ENCODE measurements at regions not wholly inside any gene's neighbourhood (a gene's known extent, or its start where the extent isn't known, plus 50 kb on each side); places are given as distances from the start of the nearest gene placed in this dataset.

DNA sequence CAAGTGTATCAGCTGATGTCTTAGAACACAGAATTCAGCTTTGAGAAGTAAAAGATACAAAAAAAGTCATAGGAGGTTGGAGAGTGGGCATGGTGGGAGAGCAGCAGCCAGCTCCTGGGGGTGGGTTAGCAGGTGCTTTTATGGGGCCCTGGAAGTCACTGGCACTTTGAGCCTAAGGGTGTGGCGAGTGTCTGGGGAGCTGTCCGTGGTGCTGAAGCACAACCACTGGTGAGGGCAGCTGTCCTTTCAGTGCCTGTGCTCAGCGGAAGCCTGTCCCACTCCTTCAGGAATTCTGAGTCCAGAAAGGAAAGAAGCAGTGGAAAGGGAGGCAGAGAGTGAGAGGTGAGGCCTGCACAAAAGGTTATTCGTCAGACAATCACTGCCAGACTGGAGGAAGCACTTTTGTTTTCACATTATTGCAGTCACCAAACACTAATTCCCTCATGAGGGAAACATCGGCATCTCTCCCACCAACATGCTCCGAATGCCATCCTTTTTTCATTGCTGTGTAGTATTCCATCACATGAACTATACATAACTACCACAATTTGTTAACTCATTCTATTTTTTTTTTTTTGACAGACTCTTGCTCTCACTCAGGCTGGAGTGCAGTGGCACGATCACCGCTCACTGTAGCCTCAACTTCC lies 59.4 kb upstream of the RAPGEF1 start:
- H3K27ac ChIP-seq (ENCODE audit: low read depth, low read length): no peak overlapping the region
- no peaks in the 10 kb centered on the region for H3K36me3 ChIP-seq (ENCODE audit: control insufficient read depth in 5 of 5, insufficient read depth in 5 of 5, low read length in 5 of 5)
- no peak overlapping the region for H3K9ac ChIP-seq (ENCODE audit: low read length in 5 of 5)
- H3K27me3 ChIP-seq (ENCODE audit: control insufficient read depth in 5 of 5, insufficient read depth in 4 of 5, low read length in 5 of 5): peaks cover 2 to 20% (median 8%) of the 10 kb centered on the region in 5 donors
- no peak overlapping the region for H3K4me3 ChIP-seq (ENCODE audit: low read depth in 1 of 5, low read length in 5 of 5)
- peaks cover 0 to 9% (median 2%) of the 10 kb centered on the region in 5 donors for H3K9me3 ChIP-seq (ENCODE audit: control insufficient read depth in 5 of 5, low read length in 5 of 5)
- H3K4me1 ChIP-seq (ENCODE audit: control insufficient read depth in 5 of 5, insufficient read depth in 5 of 5, low read length in 5 of 5): no peaks in the 10 kb centered on the region

DNA sequence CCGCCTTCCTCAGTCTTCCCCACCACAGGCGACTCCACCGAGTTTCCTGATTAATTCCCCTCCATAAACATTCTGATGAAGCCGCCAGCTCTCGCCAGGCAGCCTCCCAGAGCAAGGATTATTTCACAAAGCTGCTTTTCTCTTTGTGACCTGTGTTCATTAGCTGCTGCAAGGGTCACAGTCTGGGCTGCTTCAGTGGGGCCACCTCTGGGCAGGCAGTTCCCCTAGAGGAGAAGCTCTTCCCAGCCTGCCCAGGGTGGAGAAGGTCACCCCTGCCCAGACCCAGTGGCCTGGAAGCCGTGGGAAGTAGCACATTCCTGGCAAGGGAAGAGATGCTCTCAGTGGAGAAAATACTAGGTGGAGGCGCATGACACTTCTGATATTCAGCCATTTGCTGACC lies 58.4 kb upstream of the RAPGEF1 start:
- no peak overlapping the region for H3K4me3 ChIP-seq (ENCODE audit: low read depth in 1 of 5, low read length in 5 of 5)
- H3K9ac ChIP-seq (ENCODE audit: low read length in 5 of 5): no peak overlapping the region
- H3K9me3 ChIP-seq (ENCODE audit: control insufficient read depth in 5 of 5, low read length in 5 of 5): peaks cover 0 to 2% (median 0%) of the 10 kb centered on the region in 5 donors
- peaks cover 2 to 24% (median 9%) of the 10 kb centered on the region in 5 donors for H3K27me3 ChIP-seq (ENCODE audit: control insufficient read depth in 5 of 5, insufficient read depth in 4 of 5, low read length in 5 of 5)
- H3K27ac ChIP-seq (ENCODE audit: low read depth, low read length): no peak overlapping the region
- no peaks in the 10 kb centered on the region for H3K36me3 ChIP-seq (ENCODE audit: control insufficient read depth in 5 of 5, insufficient read depth in 5 of 5, low read length in 5 of 5)
- no peaks in the 10 kb centered on the region for H3K4me1 ChIP-seq (ENCODE audit: control insufficient read depth in 5 of 5, insufficient read depth in 5 of 5, low read length in 5 of 5)

- H3K4me3 ChIP-seq (ENCODE audit: low read depth in 1 of 5, low read length in 5 of 5): no peak overlapping the region
- no peak overlapping the region for H3K27ac ChIP-seq (ENCODE audit: low read depth, low read length)
- H3K9me3 ChIP-seq (ENCODE audit: control insufficient read depth in 5 of 5, low read length in 5 of 5): peaks cover 0 to 9% (median 5%) of the 10 kb centered on the region in 5 donors
- no peaks in the 10 kb centered on the region for H3K36me3 ChIP-seq (ENCODE audit: control insufficient read depth in 5 of 5, insufficient read depth in 5 of 5, low read length in 5 of 5)
- no peak overlapping the region for H3K9ac ChIP-seq (ENCODE audit: low read length in 5 of 5)
- peaks cover 0 to 26% (median 14%) of the 10 kb centered on the region in 5 donors for H3K27me3 ChIP-seq (ENCODE audit: control insufficient read depth in 5 of 5, insufficient read depth in 4 of 5, low read length in 5 of 5)
- H3K4me1 ChIP-seq (ENCODE audit: control insufficient read depth in 5 of 5, insufficient read depth in 5 of 5, low read length in 5 of 5): no peaks in the 10 kb centered on the region
These were observed 54.5 kb upstream of the RAPGEF1 start for GRCh38 chr9:131794393-131794792.

DNA sequence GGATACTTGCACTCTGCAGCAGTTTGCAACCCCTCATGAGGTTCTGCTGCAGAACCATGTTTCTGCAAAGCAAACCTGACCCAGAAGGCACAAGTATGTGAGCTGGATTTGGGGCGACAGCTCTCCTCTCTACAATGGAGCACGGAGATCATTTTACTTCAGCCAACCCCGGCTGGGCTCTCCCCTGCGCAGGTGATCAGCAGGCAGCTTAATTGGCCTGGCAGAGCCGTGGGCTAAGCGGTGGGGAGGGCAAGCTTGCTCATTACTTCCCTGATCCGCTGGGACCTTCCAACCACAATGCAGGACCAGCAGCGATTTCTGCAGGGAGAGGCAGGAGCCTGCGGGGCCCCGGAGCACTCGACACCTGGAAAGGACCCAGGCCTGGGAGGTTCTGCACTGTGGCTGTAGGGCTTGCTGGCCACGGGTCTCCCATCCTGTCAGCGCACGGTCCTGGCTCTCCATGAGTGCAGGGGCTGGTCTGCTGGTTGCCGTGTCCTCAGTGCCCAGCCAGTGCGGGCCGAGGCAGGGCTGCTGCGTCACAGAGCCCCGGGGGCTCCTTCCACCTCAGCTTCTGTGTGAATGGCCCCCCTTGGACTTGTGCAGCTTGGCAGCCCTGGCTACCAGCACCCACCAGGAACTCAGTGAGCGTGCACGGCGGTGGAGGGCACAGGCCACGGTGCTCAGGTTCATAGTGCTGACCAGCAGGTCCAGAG lies 51.8 kb upstream of the RAPGEF1 start:
- Histone ChIP-seq H3K9me3 (ENCODE audit: control insufficient read depth in 5 of 5, low read length in 5 of 5) (peaks cover 0 to 10% (median 3%) of the 10 kb centered on the region in 5 donors), H3K36me3 (ENCODE audit: control insufficient read depth in 5 of 5, insufficient read depth in 5 of 5, low read length in 5 of 5) (no peaks in the 10 kb centered on the region), H3K4me3 (ENCODE audit: low read depth in 1 of 5, low read length in 5 of 5) (no peak overlapping the region), H3K9ac (ENCODE audit: low read length in 5 of 5) (no peak overlapping the region), H3K27me3 (ENCODE audit: control insufficient read depth in 5 of 5, insufficient read depth in 4 of 5, low read length in 5 of 5) (peaks cover 9 to 38% (median 28%) of the 10 kb centered on the region in 5 donors), H3K4me1 (ENCODE audit: control insufficient read depth in 5 of 5, insufficient read depth in 5 of 5, low read length in 5 of 5) (no peaks in the 10 kb centered on the region), H3K27ac (ENCODE audit: low read depth, low read length) (no peak overlapping the region)
